ENCODE measurements at regions not wholly inside any gene's neighbourhood (a gene's known extent, or its start where the extent isn't known, plus 50 kb on each side); places are given as distances from the start of the nearest gene placed in this dataset.

- Histone ChIP-seq H3K79me2 (ENCODE audit: insufficient read depth, low read depth, low read length) (no peaks in the 10 kb centered on the region), H3K9me3 (ENCODE audit: low read length) (no peaks in the 10 kb centered on the region), H4K20me1 (ENCODE audit: insufficient read depth, low read length) (no peaks in the 10 kb centered on the region), H3K4me2 (ENCODE audit: low read length) (no peak overlapping the region), H3K4me3 (ENCODE audit: low read depth, low read length, poor library complexity, severe bottlenecking) (no peak overlapping the region), H3K9me2 (ENCODE audit: insufficient read depth, low read length) (no peaks in the 10 kb centered on the region), H3K27ac (ENCODE audit: low read depth, low read length, poor library complexity, severe bottlenecking) (no peak overlapping the region), H3K36me3 (ENCODE audit: insufficient read depth, low read length) (no peaks in the 10 kb centered on the region), H2AFZ (ENCODE audit: low read length) (no peak overlapping the region), H3K4me1 (ENCODE audit: insufficient read depth, low read length, poor library complexity, severe bottlenecking) (no peaks in the 10 kb centered on the region)
- intact Hi-C loops (cut with micrococcal nuclease; ENCODE audit: unreplicated experiment), result no loop called here
- no peak for DNase-seq (ENCODE audit: low spot score)
- no TSS peak for BruUV-seq (replicated peaks)
- no peak for TF ChIP-seq EZH2phosphoT487 (IDR thresholded peaks at IDR 0.05; ENCODE audit: borderline replicate concordance, low read depth, low read length)
- no peak for TF ChIP-seq CTCF (conservative IDR thresholded peaks at IDR 0.05; ENCODE audit: low read length)
- ChIA-PET POLR2A (interaction anchor here (1.1 kb wide), 1 partner anchor 426 kb away, joined by 5 read pairs; no protein-coding TSS in a partner anchor), CTCF (ENCODE audit: unreplicated experiment) (no interaction called here)
Measured at GRCh38 chr1:76713535-76713934, 153.7 kb upstream of the ST6GALNAC5 start.

GRCh38 chr1:76715474-76715873 is 151.8 kb upstream of the ST6GALNAC5 start:
- Histone ChIP-seq H3K9me2 (ENCODE audit: insufficient read depth, low read length) (no peaks in the 10 kb centered on the region), H3K36me3 (ENCODE audit: insufficient read depth, low read length) (no peaks in the 10 kb centered on the region), H4K20me1 (ENCODE audit: insufficient read depth, low read length) (no peaks in the 10 kb centered on the region), H3K4me2 (ENCODE audit: low read length) (no peak overlapping the region), H3K9me3 (ENCODE audit: low read length) (no peaks in the 10 kb centered on the region), H3K4me1 (ENCODE audit: insufficient read depth, low read length, poor library complexity, severe bottlenecking) (no peaks in the 10 kb centered on the region), H3K79me2 (ENCODE audit: insufficient read depth, low read depth, low read length) (no peaks in the 10 kb centered on the region), H3K4me3 (ENCODE audit: low read depth, low read length, poor library complexity, severe bottlenecking) (no peak overlapping the region), H2AFZ (ENCODE audit: low read length) (no peak overlapping the region), H3K27ac (ENCODE audit: low read depth, low read length, poor library complexity, severe bottlenecking) (no peak overlapping the region)
- BruUV-seq (replicated peaks), result no TSS peak
- intact Hi-C loops (cut with micrococcal nuclease; ENCODE audit: unreplicated experiment), result no loop called here
- DNase-seq (ENCODE audit: low spot score), result no peak
- TF ChIP-seq CTCF (conservative IDR thresholded peaks at IDR 0.05; ENCODE audit: low read length), result no peak
- no peak for TF ChIP-seq EZH2phosphoT487 (IDR thresholded peaks at IDR 0.05; ENCODE audit: borderline replicate concordance, low read depth, low read length)
- POLR2A ChIA-PET, result interaction anchor here (0.6 kb wide), 1 partner anchor 1534 kb away, joined by 3 read pairs; no protein-coding TSS in a partner anchor
- CTCF ChIA-PET (ENCODE audit: unreplicated experiment), result no interaction called here

GRCh38 chr1:76723949-76724348 is 143.3 kb upstream of the ST6GALNAC5 start:
- BruUV-seq (replicated peaks), result no TSS peak
- Histone ChIP-seq H3K27ac (ENCODE audit: low read depth, low read length, poor library complexity, severe bottlenecking) (no peak overlapping the region), H3K4me1 (ENCODE audit: insufficient read depth, low read length, poor library complexity, severe bottlenecking) (no peaks in the 10 kb centered on the region), H3K79me2 (ENCODE audit: insufficient read depth, low read depth, low read length) (no peaks in the 10 kb centered on the region), H3K9me2 (ENCODE audit: insufficient read depth, low read length) (no peaks in the 10 kb centered on the region), H3K36me3 (ENCODE audit: insufficient read depth, low read length) (no peaks in the 10 kb centered on the region), H4K20me1 (ENCODE audit: insufficient read depth, low read length) (no peaks in the 10 kb centered on the region), H3K9me3 (ENCODE audit: low read length) (no peaks in the 10 kb centered on the region), H3K4me3 (ENCODE audit: low read depth, low read length, poor library complexity, severe bottlenecking) (no peak overlapping the region), H2AFZ (ENCODE audit: low read length) (no peak overlapping the region), H3K4me2 (ENCODE audit: low read length) (no peak overlapping the region)
- DNase-seq (ENCODE audit: low spot score), result no peak
- ChIA-PET POLR2A (interaction anchor here (0.6 kb wide), 2 partner anchors 15 to 1513 kb away, joined by 3 read pairs; no protein-coding TSS in a partner anchor), CTCF (ENCODE audit: unreplicated experiment) (no interaction called here)
- intact Hi-C loops (cut with micrococcal nuclease; ENCODE audit: unreplicated experiment), result no loop called here
- TF ChIP-seq EZH2phosphoT487 (IDR thresholded peaks at IDR 0.05; ENCODE audit: borderline replicate concordance, low read depth, low read length), result no peak
- no peak for TF ChIP-seq CTCF (conservative IDR thresholded peaks at IDR 0.05; ENCODE audit: low read length)

Measured in OCI-LY7 (cell line).